Globus pallidus (tissue), 1 donor: ENCODE measurements at regions not wholly inside any gene's neighbourhood (a gene's known extent, or its start where the extent isn't known, plus 50 kb on each side); places are given as distances from the start of the nearest gene placed in this dataset.
"Not testable (repeated sequence)": the region's sequence is repeated elsewhere in the genome, so short reads cannot be mapped to it uniquely, and the experiment has no call there.

Experiments
- DNase-seq: peaks from one replicate; pipeline ENCODE4 v3.0.0-alpha.2; 2015; ENCODE audit warnings: low spot score

DNA sequence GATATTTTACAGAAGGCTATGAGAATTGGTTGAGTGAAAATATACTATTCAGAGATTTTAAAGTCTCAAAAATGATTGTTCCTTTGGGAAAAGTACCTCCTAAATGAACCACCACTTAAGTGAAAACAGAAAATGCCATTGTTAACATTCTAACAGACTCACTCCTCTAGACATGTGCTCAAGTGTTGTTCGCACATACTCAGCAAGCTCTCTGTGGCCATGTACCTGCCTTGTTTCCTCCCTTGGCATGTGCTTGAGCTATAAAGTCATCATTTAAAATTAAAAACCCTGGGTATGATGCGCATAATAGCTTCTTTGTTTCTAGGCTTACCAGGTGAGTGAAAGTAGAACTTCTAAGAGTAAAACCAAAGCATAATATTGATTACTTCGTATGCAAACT, 343.2 kb upstream of the VRK2 start:
- no peak for DNase-seq

- DNase-seq, result not testable (repeated sequence)
Observed at GRCh38 chr2:57707794-57708193, 338.8 kb upstream of the VRK2 start.

GRCh38 chr2:57711991-57712390, 334.6 kb upstream of the VRK2 start:
- no peak for DNase-seq

DNA sequence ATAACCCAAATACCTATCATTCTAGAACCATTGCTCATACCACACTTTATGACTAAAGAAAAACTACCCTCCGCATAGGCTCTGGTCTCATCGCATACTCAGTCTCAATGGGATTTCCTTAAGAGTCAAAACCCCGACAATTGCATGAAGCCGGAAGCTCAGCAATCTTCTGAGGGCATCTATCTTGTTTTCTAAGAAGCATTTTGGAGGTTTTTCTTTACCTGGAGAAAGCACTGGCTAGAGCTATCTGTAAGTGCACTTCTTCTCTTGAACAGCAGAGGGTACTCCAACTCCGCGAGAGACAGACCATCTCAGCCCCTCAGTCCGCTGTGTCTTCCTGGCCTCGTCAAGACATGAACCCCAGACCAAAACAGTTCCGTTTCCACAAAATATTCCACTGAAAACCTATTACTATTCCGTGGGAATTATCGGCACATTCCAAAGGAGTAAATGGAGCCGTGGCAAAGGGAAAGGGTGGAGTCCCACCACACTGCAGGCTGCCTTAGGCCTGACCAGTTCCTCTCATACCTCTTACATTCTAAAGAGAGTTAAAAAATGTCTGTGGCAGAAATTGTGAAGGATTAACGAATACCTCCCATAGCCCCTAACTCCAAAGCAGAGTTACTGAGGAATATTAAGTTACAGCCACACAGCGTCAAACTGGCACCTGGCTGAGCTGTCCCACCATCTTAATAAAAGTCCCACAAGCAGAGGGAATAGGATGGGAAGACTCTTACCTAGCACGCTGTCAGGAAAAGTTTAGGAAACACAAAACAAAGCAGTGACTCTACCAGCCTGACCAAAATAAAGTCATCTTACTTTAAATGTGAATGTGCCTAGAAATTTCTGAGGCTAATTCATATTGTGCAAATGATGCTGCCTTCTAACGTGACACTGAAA, 325.6 kb upstream of the VRK2 start:
- DNase-seq, result peak; percentile 62

- no peak for DNase-seq
Observed at GRCh38 chr2:57725337-57725947, 321.2 kb upstream of the VRK2 start.

DNA sequence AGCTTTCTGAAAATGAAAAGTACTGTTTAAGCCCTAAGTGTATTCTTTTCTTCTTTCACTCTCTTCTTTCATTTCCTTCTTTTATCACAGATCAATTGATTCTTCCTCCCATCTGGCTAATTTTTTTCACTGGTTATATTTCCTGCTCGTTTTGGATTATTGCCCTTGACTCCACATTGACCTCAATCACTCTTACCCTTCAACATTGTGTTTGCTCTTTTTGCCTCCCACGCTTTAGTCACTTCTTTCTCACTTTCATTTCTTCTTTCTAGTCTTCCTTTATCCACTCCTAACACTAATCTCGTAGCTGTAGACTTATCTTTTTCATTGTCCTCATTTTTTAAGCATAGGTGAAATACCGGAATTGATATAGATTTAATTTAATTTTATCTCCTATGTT, 320.3 kb upstream of the VRK2 start:
- no peak for DNase-seq

- DNase-seq, result no peak
Observed at GRCh38 chr2:57728691-57729090, 317.9 kb upstream of the VRK2 start.

DNA sequence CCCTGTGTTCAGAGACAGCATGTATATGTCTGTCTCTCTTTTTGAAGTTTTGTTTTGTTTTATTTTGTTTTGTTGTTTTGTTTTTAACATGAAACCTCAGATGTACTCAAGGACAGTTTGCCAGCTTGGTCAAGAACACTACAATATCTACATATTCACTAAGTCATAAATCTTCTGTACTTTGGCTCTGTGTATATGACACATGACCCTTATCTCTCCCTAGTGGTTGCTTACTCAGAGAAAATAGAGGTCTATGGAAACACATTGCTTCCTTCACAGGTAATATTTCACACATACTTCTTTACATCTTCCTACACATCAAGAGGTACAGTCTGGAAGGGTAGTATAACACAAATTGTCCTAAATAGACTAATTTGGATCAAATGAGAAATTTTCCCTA, 312.6 kb upstream of the VRK2 start:
- DNase-seq, result no peak

GRCh38 chr2:57740891-57741290, 305.7 kb upstream of the VRK2 start:
- DNase-seq, result no peak

- DNase-seq, result no peak
Observed at GRCh38 chr2:57753636-57754035, 293.0 kb upstream of the VRK2 start.

- DNase-seq, result no peak
Observed at GRCh38 chr2:57758686-57759085, 287.9 kb upstream of the VRK2 start.

- DNase-seq, result no peak
Observed at GRCh38 chr2:57759131-57759530, 287.5 kb upstream of the VRK2 start.

DNA sequence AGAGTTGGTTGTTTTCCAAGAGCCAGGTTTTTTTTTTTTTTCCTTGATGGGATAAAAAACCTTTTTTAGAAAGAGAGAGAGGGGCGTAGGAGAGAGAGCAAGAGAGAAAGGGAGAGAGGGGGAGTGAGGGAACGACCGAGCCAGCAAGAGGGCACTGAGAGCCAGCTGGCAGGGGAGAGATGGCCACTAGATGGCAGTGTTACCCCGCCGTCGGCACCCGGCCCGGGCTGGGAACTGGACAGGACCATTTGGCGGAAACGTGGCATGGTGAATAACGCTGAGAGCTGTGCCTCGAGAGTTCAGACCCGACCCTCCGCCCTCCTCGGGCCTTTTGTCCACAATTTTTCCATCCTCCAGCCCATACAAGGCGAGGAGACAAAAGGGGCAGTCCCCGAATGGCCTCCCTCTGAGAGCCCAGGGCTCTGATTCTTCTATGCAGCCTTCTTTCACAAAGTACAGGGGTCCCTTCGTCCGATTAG, 286.7 kb upstream of the VRK2 start:
- DNase-seq, result peak; percentile 90

DNA sequence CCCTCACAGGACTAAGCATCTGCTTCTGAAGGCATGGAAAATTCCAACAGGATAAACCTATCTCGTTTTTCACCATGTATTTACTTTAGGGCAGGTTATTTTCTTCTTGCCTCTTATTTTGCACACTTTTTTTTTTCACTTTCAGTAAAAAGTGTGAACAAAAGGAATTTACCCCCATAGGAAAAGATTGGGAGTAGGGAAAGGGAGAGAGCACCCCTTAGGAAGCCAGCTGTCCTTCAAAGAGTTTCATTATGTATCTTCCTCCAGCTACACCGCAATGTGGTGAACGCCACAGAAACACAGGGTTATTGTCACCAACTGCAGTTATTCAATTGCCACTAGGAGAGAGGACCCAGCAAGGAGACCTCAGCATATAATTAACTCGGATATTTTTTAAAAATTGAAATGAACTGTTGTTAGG, 286.2 kb upstream of the VRK2 start:
- DNase-seq, result peak; percentile 70

- DNase-seq, result no peak
Observed at GRCh38 chr2:57776916-57777315, 269.7 kb upstream of the VRK2 start.

DNA sequence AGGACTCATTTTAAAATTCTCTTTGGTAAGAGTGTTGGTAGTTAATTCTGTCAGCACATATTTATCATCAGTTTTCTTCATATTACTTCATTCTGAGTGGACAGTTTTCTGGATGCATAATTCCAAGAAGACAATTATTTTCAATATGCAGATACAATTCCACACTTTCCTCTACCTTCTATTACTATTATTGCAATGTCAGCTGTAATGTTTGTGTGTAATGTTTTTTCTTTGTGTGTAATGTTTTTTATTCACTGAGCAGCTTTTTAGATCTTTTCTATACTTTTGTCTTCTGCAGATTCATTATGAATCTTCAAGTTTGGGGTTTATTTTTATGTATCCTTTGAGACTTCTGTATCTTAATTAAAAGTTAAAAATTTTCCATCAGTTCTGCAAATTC, 264.0 kb upstream of the VRK2 start:
- DNase-seq, result no peak

- DNase-seq, result no peak
Observed at GRCh38 chr2:57793310-57793709, 253.3 kb upstream of the VRK2 start.

DNA sequence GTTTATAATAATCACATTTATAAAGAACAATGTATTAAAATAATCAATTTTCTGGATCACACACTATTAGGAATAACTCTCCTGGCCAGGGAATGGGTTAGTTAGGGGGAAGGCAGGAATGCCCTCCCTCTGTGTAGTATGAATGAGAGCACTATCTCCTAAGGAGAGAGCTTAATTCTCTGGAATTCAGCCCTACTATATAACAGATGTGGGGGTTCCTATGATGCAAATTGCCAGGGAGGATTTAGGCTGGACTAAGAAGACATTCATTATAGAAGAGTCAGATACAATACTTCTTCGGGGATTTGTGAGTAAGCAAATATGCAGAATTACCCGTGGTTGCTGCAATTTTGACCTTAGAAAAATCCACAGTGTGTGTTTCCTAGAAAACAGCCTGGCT, 250.1 kb upstream of the VRK2 start:
- DNase-seq, result no peak

GRCh38 chr2:57798346-57798745, 248.3 kb upstream of the VRK2 start:
- no peak for DNase-seq

GRCh38 chr2:57802243-57802642, 244.4 kb upstream of the VRK2 start:
- no peak for DNase-seq

GRCh38 chr2:57804971-57805370, 241.6 kb upstream of the VRK2 start:
- DNase-seq, result no peak

DNA sequence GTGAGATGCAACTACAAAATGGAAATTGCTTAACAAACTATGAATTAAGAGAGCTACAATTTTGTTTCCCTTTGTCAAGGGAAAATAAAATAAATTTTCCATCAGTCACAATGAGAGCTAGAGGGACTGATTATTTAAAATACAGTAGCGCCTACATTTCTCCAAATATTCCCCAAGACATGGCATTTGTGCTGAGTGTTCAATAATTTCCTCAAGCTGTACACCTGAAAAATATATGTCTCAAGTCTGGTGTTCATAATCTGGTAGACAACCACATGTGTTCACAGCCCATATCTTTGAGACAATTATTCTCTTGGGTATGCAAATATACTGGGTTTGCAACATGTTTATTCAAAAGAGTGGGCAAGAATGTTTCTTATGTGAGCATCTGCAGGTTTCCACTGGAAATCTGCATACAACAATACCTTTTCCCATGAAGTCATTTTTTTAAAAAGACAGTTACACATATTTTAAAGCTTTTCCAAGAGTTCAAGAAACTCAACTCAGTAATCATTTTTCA, 240.1 kb upstream of the VRK2 start:
- DNase-seq, result no peak

DNA sequence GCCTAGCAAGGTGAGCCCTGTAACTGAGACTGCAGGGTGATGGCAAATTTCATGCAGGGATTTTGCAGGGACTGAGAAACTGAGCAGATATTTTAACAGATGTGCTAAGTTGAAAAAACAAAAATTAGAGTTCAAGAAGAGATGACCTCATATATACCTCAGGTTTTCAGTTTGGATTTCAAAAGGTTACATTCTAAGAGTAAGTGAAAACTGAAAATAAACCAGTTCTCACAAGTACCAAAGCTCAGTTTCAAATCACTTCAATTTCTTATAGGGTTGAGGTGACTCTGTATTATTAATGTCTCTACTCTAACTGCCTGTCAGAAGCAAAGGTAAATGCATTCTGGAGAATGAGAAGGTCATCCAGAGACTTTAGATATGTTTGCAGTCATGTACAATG, 237.4 kb upstream of the VRK2 start:
- DNase-seq, result no peak
